HCT116 (cell line): ENCODE measurements at regions not wholly inside any gene's neighbourhood (a gene's known extent, or its start where the extent isn't known, plus 50 kb on each side); places are given as distances from the start of the nearest gene placed in this dataset.

Experiments used
- CTCF ChIP-seq, 3 experiments: fragments of 200-600 bp in 1 of 3; sonication (generic) in 1 of 3; IDR thresholded peaks in 2 of 3; conservative IDR thresholded peaks in 1 of 3; 2 replicates each; pipeline ENCODE4 v1.5.1; 2012 to 2017; ENCODE audit warnings: low read depth in 2 of 3, low read length in 2 of 3, antibody characterized with exemption in 1 of 3, borderline replicate concordance in 1 of 3, control low read depth in 1 of 3, mild to moderate bottlenecking in 1 of 3, mixed read lengths in 1 of 3, mixed run types in 1 of 3, moderate library complexity in 1 of 3; ENCODE audit not compliant: insufficient read depth in 1 of 3
- EZH2 ChIP-seq: fragments of 200-600 bp; sonication (generic); IDR thresholded peaks from 2 replicates; pipeline ENCODE4 v1.6.1; 2017; ENCODE audit warnings: antibody characterized with exemption, mixed run types
- JUND ChIP-seq: IDR thresholded peaks from 2 replicates; pipeline ENCODE4 v1.6.1; 2012
- MAX ChIP-seq: IDR thresholded peaks from 2 replicates; pipeline ENCODE4 v1.6.1; 2012
- POLR2A ChIP-seq: IDR thresholded peaks from 2 replicates; pipeline ENCODE4 v1.7.0; 2011; ENCODE audit warnings: borderline replicate concordance; ENCODE audit not compliant: insufficient read depth, insufficient read length; ENCODE audit errors: extremely low read depth
- POLR2AphosphoS5 ChIP-seq: IDR thresholded peaks from 2 replicates; pipeline ENCODE4 v1.6.1; 2011; ENCODE audit warnings: mild to moderate bottlenecking, low read depth, low read length, moderate library complexity
- REST ChIP-seq: IDR thresholded peaks from 2 replicates; pipeline ENCODE4 v1.6.1; 2012; ENCODE audit warnings: low read depth
- YY1 ChIP-seq: IDR thresholded peaks from 2 replicates; pipeline ENCODE4 v1.6.1; 2011; ENCODE audit warnings: low read length, low read depth, moderate library complexity, mild to moderate bottlenecking; ENCODE audit not compliant: insufficient replicate concordance; ENCODE audit errors: extremely low read depth

- TF ChIP-seq REST (no peak), EZH2 (no peak), POLR2A (no peak), CTCF (IDR thresholded peaks at IDR 0.05 in 2 of 3, conservative IDR thresholded peaks at IDR 0.05 in 1 of 3; ENCODE audit: borderline replicate concordance in 1 of 3, insufficient read depth in 1 of 3, low read depth in 2 of 3, low read length in 2 of 3) (no peak), MAX (no peak), JUND (no peak), YY1 (no peak), POLR2AphosphoS5 (no peak)
These were observed 412.5 kb upstream of the DDI1 start for GRCh38 chr11:103623933-103624332.
